ENCODE measurements at regions not wholly inside any gene's neighbourhood (a gene's known extent, or its start where the extent isn't known, plus 50 kb on each side); places are given as distances from the start of the nearest gene placed in this dataset.
"Not testable (repeated sequence)": the region's sequence is repeated elsewhere in the genome, so short reads cannot be mapped to it uniquely, and the experiment has no call there.

DNA sequence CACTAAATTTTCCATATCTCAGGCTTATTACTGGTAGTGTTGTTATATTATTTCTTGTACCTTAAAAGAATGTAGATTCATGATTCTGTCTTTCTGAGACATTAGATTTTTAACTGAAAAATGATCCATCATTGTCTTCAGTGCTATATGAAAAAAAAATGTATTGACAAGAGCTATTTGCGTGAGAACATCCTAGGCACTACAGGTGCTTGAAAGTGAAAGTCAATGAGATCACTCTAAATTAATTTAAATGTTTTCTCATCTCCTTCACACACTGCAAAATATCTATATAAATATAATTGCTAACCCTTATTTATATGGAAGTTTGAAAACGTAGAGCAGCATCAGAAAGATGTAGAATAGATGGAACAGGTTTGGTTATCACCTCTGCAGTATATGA, 684.6 kb downstream of the TRIB2 start:
- H3K27ac ChIP-seq = no peak overlapping the region
- TF ChIP-seq, protein P1, sequence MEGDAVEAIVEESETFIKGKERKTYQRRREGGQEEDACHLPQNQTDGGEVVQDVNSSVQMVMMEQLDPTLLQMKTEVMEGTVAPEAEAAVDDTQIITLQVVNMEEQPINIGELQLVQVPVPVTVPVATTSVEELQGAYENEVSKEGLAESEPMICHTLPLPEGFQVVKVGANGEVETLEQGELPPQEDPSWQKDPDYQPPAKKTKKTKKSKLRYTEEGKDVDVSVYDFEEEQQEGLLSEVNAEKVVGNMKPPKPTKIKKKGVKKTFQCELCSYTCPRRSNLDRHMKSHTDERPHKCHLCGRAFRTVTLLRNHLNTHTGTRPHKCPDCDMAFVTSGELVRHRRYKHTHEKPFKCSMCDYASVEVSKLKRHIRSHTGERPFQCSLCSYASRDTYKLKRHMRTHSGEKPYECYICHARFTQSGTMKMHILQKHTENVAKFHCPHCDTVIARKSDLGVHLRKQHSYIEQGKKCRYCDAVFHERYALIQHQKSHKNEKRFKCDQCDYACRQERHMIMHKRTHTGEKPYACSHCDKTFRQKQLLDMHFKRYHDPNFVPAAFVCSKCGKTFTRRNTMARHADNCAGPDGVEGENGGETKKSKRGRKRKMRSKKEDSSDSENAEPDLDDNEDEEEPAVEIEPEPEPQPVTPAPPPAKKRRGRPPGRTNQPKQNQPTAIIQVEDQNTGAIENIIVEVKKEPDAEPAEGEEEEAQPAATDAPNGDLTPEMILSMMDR (conservative IDR thresholded peaks at IDR 0.05) = no peak
- no peak for TF ChIP-seq ZFX (IDR thresholded peaks at IDR 0.05)

DNA sequence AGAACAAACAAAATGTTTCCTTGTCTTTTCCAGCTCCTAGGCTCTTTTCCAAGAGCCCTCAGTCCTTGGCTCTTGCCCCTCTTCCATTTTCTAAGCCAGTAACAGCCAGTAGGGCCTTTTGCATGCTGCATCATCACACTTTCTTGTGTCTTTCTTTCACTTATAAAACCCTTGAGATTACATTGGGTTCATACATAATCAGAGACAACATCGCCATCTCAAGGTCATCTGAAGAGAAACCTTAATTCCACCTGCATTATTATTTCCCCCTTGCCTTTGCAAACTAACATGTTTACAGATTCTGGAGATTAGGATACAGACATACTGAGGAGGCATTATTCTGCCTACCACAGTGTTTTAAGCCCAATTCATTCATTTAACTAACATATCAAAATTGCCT, 697.3 kb downstream of the TRIB2 start:
- no peak for TF ChIP-seq ZFX (IDR thresholded peaks at IDR 0.05)
- TF ChIP-seq, protein P1 (conservative IDR thresholded peaks at IDR 0.05) = peak; percentile 10
- no peak overlapping the region for H3K27ac ChIP-seq

DNA sequence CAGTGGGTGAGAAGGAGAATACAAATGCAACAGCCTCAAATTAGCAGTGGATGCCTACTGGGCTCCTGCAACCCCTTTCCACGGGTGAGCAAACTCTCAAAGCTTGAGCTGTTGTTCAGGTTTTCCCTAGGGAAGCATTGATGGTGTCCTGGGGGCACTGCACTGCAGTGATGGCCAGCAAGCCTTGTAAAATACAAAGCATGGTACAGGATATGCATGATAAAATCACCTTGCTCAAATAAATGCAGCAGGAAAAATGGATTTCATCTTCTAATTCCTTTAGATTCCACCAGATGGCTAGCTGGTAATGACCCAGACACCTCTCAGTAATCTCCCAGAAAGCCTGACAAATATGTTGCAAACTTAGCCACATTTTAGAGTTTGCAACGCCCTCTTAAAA, 698.2 kb downstream of the TRIB2 start:
- H3K27ac ChIP-seq = no peak overlapping the region
- TF ChIP-seq, protein P1 (conservative IDR thresholded peaks at IDR 0.05) = peak; percentile 21; the same call in 1 of the 2 replicates
- no peak for TF ChIP-seq ZFX (IDR thresholded peaks at IDR 0.05)

DNA sequence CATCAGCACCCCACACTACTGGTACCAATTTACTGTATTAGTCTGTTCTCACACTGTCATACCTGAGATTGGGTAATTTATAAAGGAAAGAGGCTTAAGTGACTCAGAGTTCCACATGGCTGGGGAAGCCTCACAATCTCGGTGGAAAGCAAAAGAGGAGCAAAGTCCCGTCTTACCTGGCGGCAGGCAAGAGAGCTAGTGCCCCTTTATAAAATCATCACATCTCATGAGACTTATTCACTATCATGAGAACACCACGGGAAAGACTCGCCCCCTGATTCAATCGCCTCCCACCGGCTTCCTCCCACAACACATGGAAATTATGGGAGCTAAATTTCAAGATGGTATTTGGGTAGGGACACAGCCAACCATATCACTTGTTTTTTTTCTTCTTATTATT, 717.2 kb downstream of the TRIB2 start:
- no peak overlapping the region for H3K27ac ChIP-seq
- TF ChIP-seq ZFX (IDR thresholded peaks at IDR 0.05) = no peak
- TF ChIP-seq, protein P1 (conservative IDR thresholded peaks at IDR 0.05) = no peak

DNA sequence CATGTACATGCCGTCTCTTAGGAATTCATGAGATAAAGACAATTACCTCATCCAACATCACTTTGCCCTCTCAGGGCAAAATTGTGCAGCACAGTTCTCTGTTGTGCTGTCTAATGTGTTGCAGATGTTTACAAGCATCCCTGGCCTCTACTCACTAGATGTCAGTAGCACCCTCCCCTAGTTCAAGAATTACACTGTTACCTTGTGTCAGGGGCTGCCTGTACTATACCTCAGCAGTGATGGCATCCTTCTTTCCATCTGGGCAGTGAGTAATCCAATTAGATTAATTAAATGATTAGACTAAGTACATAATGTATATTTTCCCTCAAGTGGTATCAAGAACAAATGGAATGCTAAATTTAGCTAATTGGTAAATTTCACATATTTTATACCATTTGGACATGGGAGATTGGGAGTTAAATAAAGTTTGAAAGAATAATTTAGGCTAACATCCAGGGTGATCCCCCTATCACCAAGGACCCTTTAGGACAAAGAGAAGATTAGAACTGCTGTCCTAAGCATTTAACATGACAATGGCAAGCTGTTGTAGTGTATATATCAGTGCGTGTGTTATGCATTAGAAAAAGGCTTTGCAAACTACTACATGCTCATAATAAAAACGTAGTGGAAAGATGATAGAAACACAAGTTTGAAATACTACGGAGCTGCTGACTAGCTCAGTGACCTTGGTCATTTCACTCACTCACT, 727.0 kb downstream of the TRIB2 start:
- H3K27ac ChIP-seq = not testable (repeated sequence)

DNA sequence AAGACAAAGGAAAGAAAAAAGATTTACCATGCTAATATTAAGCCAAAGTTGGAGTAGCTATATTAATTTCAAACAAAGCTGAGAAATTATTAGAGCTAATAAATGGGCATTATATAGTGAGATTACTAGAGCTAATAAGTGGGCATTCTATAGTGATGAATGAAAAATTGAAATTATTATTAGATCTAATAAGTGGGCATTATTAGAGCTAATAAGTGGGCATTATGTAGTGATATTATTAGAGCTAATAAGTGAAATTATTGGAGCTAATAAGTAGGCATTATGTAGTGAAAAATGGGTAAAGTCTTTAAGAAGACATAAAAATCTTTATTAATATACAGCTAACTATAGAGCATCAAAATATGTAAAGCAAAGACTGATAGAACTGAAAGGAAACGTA, 745.7 kb downstream of the TRIB2 start:
- no peak for TF ChIP-seq ZFX (IDR thresholded peaks at IDR 0.05)
- TF ChIP-seq, protein P1 (conservative IDR thresholded peaks at IDR 0.05) = no peak
- H3K27ac ChIP-seq = no peak overlapping the region

DNA sequence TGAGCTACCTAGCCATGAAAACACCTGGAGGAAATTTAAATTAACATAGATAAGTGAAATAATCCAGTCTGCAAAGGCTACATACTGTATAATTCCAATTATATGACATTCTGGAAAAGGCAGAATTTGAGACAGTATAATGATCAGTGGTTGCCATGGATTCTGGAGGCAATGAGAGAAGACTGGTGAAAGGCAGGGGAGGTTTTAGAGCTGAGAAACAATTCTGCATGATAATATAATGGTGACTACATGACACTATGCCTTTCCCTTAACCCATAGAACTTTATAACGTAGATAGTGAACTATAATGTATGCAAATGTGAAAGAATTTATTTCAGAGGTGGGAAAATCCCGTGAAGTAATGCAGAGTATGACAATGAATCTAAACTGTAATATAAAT, 749.3 kb downstream of the TRIB2 start:
- H3K27ac ChIP-seq = no peak overlapping the region
- no peak for TF ChIP-seq ZFX (IDR thresholded peaks at IDR 0.05)
- TF ChIP-seq, protein P1 (conservative IDR thresholded peaks at IDR 0.05) = no peak

DNA sequence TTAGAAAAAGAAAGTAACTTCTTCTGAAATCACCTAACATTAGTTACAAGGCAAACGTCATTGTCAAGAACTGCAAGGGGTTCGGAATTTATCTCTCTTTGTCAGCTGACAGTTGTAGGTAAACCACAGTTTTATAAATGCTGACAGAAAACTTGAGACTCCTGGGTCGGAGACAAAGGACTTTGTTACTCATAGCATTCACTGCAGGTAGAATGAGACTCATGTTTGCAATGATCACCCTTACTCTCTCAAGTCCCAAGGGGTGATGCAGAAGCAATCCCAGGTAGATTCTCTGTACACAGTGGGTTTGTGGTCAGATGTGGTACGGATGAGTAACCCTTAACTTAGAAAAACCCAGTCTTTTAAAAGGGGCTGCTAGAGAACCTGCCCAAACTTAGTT, 757.8 kb downstream of the TRIB2 start:
- no peak overlapping the region for H3K27ac ChIP-seq
- TF ChIP-seq ZFX (IDR thresholded peaks at IDR 0.05) = no peak
- TF ChIP-seq, protein P1 (conservative IDR thresholded peaks at IDR 0.05) = no peak

Measured in C4-2B (cell line).